ENCODE measurements at regions not wholly inside any gene's neighbourhood (a gene's known extent, or its start where the extent isn't known, plus 50 kb on each side); places are given as distances from the start of the nearest gene placed in this dataset.

GRCh38 chr1:80994038-80994437 lies 806.7 kb upstream of the ADGRL2 start:
- TF ChIP-seq, protein P1, sequence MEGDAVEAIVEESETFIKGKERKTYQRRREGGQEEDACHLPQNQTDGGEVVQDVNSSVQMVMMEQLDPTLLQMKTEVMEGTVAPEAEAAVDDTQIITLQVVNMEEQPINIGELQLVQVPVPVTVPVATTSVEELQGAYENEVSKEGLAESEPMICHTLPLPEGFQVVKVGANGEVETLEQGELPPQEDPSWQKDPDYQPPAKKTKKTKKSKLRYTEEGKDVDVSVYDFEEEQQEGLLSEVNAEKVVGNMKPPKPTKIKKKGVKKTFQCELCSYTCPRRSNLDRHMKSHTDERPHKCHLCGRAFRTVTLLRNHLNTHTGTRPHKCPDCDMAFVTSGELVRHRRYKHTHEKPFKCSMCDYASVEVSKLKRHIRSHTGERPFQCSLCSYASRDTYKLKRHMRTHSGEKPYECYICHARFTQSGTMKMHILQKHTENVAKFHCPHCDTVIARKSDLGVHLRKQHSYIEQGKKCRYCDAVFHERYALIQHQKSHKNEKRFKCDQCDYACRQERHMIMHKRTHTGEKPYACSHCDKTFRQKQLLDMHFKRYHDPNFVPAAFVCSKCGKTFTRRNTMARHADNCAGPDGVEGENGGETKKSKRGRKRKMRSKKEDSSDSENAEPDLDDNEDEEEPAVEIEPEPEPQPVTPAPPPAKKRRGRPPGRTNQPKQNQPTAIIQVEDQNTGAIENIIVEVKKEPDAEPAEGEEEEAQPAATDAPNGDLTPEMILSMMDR (IDR thresholded peaks at IDR 0.05; ENCODE audit: insufficient read depth, low read length, poor library complexity, severe bottlenecking), result no peak
- no peak for TF ChIP-seq EZH2phosphoT487 (conservative IDR thresholded peaks at IDR 0.05; ENCODE audit: low read length)

All from SU-DHL-6 (cell line).